Hematopoietic multipotent progenitor cell treated with erythropoietin and hydrocortisone succinate and interleukin-3 and kit ligand, for 15 days (in vitro differentiated cells): ENCODE measurements at regions not wholly inside any gene's neighbourhood (a gene's known extent, or its start where the extent isn't known, plus 50 kb on each side); places are given as distances from the start of the nearest gene placed in this dataset.

Source experiments
- DNase-seq: peaks from one replicate; pipeline ENCODE4 v3.0.0-alpha.2; 2015; ENCODE audit warnings: low spot score

DNA sequence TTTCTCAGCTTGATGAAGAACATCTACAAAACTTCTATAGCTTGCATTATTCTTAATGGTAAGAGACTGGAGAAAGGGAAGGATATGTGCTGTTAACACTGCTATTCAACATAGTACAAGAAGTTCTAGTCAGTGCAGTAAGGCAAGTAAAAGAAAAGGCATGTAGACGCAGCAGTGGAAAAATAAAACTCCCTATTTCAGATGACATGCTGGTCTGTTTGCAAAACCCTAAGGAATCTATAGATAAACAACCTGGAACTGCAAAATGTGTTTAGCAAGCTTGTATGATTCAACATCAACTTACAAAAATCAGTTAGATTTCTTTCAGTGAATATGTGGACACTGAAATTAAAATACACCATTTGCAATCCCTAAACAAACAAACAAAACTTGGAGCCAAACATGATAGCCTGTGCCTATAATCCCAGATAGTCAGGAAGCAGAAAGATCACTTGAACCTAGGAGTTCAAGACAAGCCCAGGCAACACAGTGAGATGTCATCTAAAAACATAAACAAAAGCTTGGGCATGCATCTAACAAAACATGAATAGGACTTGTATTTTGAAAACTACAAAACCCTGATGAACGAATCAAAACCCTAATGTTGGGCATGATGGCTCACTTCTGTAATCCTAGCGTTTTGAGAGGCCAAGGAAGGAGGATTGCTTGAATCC lies 293.6 kb upstream of the RGS6 start:
- no peak for DNase-seq

DNA sequence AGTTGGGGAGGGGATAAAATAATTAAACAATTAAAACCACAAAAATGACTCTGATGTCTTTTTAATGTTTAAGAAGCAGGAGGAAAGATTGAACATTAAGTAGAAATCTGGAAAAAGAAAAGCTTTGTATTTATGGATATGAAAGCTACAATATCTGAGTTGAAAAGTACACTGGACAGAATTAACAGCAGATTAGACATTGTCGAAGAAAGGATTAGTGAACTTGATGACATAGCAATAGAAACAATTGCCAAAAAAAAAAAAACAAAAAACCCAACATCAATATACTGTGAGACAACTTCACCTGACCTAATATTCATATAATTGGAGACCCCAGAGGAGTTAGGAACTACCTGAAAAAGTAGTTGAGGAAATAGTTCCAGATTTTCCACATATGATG lies 289.5 kb upstream of the RGS6 start:
- DNase-seq = no peak

DNA sequence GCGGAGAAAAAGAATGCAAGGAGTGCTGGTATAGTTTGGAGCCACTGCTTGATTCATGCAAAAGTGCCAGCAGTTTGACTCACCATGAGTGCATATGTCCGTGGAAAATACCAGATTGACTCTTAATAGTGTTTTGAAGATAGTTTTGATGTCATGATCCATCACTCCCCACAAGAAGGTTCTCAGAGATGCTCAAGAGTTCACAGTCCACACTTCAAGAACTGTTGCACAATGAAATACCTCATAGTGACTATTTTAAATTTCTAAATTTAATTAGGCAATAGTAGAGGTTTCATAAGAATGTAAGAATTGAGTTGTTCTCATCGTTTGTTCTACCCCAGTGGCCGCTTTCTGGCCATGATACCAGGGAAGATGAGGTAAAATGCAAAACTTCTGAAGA lies 286.6 kb upstream of the RGS6 start:
- DNase-seq = no peak

DNA sequence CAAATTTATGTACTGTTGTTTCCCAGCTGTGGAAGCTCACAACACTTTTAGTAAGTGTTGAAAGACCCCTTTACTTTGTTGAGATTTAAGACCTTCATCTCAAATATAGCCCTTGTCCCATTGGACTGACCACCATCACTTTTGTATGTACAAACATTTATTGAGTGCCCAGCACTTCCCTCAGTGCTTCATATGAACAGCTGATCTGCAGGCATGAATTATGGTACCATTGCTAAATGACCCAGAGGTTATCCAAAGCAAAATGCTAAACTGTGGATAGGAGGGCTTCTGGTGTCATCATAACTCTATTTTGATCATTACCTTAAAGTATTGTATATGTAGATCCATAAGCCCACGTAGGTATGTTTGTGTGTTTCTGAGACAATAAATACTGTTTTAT lies 285.7 kb upstream of the RGS6 start:
- no peak for DNase-seq

DNA sequence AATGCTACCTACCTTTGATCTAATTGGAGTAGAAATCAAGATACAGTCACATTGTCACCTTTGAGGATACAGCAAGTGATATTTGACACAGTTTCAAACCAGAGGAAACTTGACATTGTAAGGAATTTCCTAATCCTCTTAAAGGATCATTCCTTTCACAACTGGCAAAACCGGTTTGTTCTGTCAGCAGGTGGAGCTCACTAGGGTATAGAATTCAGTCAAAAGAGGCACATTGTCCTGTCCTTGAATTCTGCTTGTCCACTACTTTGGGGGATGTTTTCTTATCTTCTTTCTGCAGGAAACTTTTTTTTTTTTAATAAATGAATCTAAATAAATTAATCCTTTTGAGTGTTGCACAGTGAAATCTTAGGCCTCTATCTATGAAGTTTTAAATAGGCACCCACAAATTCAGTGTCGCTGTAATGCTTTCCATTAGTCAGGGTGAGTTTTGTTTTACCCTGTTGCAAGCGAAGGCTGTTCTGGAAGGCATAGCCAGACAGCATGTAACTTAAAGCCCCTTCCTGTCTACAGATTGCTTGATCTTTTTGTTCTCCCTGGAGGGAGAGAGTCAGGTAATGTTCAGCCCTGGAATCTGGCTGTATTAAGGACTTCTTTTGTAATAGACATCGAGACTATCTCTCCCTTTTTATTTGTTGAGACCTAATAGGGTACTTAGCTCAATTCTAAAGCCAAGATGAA lies 285.0 kb upstream of the RGS6 start:
- no peak for DNase-seq

DNA sequence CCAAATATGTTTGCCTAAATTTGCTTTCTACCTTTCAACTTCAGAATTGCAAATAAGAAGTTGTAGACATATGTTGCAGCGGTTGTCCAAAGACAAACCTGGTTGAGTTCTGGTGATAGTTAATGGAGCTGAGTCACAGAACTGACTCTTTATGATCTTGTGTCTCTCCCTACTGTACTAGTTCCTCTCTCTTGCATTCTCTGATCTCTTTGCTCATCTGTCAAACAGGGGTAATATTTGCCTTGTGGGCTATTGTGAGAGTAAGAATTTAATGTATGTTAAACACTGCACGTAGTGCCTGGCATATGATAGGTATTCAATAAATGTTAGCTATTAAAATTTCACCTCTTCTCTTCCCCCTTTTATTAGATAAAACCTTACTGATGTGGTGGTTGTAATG lies 283.5 kb upstream of the RGS6 start:
- no peak for DNase-seq

DNA sequence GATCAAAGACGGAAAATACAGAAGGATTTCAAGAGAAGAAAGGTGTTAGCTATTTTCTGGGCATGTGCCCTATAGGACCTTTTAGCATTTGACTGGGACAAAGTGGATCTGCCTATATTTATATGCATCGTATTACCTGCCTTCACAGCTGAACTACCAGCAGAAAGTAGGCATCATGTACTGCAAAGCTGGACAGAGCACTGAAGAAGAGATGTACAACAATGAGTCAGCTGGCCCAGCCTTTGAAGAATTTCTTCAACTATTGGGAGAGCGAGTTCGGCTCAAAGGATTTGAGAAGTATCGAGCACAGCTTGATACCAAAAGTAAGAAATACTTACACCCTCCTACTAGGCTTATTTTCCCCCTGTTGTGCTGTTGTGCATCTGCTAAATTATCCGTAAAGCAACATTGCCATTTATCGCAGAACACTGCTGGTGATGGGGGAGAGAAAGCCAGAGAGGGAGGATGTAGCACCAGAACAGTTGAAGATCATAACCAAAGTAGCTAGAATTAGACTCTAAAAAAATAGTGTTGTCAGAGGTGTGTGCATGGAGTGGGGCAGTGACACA lies 282.0 kb upstream of the RGS6 start:
- DNase-seq = no peak

DNA sequence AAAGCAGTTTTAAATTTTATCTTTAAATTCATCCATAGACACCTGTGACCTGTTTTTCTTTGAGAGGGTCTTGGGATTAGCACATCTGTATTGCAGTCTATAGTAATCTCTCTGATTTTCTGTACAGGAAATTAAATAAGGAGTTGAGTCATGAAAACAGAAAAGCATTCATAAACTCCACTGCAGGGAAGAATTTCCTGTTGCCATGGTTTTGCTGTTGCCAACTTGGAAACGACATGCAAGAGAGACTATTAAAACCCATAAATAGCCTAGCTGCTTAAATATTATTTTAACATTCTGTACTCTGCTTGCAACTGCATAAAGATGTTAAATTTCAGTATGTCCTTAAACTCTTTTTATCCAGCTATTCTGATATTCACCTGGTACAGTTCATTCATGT lies 281.0 kb upstream of the RGS6 start:
- no peak for DNase-seq

DNA sequence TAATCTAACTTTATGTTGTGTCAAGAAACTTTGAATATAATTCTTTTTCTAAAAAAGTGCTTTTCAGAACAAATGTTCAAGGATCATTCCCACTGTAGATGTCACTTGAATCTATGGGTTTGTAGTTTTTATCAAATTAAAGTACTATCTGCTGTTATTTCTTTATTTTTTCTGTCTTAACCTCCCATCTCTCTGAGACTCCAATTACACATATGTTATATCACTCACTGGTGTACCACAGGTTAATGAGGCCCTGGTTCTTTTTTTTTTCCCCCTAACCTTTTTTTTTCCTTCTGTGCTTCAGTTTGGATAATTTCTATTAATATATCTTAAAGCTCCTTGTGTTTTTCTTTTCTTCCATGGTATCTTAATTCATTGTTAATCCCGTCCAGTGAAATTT lies 279.9 kb upstream of the RGS6 start:
- DNase-seq = no peak

DNA sequence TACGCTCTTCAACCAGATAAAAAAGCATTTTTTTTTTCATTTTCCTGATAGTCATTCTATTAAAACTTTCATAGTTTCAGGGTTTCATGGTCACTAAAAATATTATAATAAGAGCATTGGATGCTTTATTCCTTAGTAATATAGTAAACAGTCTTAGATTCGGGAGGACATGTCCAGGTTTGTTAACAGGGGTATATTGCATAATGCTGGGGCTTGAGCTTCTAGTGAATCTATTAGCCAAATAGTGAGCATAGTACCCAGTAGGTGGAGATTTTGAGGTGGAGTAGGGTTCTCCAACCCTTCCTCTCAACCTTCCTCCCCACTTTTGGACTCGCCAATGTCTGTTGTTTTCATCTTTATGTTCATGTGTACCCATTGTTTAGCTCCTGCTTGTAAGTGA lies 277.4 kb upstream of the RGS6 start:
- DNase-seq = no peak

DNA sequence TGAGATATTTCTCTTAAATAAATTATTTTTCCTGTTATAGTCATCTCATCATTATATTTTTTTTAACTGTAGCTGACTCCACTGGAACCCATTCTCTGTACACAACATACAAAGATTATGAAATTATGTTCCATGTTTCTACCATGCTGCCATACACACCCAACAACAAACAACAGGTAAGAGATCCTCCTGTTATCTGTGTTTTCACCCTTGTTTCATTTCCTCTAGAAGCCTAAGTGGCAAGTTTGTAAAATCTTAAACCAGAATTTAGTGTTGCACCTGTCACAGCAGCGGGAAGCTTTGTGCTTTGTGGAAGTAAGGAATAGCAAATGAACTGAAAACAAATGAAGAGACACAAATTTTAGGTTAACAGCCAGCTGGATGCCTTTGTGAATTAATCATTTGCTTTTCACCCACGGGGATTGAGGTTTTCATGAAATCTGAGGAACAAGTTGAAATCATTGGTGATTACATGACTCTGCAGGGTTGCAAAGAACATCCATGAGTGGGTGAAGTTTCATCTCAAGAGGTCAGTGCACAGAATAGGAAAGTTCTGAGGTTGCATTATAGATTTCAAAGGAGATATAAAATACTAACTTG lies 273.9 kb upstream of the RGS6 start:
- DNase-seq = no peak

DNA sequence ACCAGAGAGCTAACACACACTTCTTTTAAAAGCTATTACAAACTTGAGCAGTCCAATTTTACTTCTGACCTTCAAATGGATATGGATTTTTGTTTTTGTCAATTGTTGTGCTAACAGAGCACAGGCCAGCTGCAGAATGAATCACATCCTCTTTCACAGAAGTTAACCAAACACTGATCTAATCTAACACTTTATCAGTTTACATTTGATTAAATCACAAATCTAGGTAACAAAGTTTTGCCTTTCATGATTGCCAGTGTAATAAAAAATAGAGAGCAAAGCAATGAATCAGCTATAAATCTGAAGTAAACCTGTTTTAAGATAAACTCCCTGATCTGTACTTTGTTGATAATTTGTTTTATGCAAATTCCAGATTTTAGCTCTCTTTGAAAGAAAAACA lies 273.1 kb upstream of the RGS6 start:
- no peak for DNase-seq

DNA sequence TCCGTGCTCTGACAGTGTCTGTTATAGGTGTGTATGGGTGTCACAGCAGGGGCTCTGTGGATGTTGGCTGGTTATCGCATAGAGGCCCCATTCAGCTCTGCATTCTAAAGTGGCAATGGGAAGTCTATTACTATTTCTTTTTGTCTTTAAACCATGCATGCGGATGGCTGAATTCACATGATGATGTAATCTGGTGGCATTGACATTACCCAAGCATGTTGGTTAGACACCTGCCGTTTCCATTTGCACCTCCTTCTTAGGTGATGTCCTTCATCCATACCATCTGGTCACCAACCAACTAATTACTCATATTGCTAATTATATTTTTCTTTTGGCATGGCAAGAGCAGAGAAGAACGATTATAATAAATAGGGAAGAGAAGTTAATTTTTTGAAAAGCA lies 270.8 kb upstream of the RGS6 start:
- no peak for DNase-seq

DNA sequence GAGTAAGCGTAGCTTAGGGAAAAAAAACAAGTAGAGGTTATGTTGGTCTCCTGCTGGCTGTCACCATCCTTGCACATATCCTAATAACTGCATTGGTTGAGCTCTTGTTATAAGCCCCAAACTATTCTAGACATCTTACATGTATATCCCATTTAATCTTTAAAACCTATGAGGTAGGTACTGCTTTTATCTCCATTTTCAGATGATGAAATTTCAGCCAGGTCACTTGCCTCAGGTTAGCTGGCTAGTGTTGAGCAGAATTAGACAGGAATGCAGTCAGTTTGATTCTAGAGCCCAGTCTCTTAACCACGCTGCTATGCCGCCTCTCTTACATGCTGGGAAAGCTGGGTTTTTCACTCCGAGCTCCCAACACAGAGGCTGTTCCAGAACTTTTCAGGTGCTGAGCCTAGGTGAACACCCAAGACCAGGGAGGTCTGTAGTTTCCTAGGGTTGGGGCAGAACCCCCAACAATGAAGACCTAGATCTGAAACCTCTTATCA lies 269.9 kb upstream of the RGS6 start:
- DNase-seq = no peak

DNA sequence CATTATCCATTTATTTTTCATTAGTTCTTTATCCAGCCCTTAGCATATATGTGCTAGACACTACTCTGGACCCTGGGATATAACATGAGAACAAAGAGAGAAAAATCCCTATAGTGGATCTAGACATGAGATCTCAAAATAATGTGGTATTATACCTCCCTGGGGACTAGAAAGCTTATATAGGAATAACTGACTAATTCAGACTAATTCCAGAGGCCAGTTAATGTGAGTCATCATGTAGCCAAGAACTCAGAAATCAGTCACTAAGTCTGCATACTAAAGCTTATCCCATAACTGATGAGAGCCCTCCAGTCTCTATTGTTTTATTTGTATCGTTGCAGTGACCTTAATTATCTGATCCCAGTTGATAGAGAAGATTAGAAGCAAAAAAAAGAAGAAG lies 267.1 kb upstream of the RGS6 start:
- DNase-seq = no peak

DNA sequence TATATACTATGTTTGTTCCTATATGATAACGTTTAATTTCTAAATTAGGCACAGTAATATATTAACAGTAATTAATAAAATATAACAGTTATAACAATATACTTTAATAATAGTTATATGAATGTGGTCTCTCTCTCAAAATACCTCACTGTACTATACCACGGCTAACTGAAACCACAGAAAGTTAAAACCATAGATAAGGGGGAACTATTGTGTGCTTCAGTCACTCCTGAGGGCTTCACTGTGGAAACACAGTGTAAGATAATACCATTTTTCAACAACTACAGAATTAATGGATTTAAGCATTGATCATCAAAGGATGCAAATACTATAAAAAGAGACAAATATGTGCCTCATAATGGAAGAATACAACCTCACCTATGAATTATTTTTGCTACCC lies 266.4 kb upstream of the RGS6 start:
- DNase-seq = no peak

DNA sequence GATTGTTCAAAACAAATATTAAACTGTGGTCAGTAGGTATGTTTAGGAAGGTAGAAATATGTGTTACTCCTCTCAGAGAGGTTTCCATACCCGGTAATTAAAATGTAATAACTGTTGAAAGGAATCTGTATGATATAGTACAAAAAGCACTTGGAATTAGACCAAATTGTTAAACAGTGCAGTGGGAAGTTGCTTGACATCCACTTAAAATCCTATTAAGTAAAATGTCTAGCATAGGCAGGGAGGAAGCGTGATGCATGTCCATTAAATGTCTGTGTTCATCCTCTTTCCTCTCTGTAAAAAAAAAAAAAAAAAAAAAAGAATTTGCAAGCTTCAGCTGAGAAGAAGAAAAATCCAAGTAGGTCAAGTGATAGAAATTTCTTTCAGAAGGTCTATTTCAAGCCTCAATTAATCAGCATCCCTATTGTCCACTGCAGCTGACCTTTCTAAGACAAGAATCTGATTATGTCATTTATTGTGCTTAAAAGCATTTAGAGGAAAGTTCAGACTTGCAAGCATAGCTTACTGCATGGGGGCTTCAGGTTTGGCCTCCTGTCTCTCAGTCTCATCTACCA lies 265.6 kb upstream of the RGS6 start:
- no peak for DNase-seq

DNA sequence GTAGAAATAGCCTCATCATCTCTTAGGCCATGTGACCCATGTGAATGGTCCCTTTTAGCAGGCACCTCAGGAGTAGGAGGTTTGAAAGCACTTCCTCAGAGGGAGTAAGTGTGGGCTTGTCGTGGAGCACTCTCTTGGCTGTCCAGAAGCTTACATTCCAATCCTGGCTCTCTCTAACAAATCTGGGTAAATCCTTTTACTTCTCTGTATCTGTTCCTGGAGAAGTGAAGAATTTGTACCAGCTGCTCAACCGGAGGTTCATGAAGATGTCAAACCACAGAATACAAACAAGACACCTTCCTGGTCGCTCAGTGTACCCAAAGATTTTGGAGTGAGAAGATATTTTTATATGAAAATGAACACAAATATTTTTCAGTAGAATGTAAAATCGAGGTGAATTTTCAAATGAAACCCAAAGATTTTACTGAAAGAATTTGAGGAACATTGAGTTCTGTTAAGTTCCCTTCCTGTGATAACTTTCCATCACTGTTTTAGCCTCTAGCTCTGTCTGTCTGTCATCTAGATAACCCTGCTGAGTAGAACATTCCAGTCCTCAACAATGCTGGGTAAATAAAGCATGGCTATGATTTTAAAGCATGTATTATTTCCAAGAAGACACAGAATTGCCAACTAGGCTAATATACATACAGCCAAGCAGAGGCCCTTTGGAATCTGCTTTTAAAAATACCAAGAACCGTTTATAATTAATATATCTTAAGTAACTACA lies 263.9 kb upstream of the RGS6 start:
- no peak for DNase-seq

DNA sequence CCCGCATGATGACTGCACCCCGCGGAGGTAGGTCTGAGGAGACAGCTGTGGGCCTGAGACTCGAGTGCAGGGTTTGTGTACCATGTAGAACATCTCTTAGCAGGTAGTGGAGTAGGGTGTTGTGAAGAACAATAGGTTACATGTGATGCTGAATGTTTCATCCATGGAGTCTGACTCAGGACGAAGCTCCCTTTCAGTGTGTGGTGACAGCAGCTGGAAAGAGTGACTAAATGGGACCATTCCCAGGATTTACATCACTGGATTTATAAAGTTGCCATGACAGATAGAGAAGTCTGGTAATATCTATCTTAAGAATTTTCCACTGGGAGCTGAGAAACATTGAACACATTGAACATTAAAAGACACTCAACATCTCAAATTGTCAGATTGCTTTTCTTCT lies 259.6 kb upstream of the RGS6 start:
- no peak for DNase-seq

DNA sequence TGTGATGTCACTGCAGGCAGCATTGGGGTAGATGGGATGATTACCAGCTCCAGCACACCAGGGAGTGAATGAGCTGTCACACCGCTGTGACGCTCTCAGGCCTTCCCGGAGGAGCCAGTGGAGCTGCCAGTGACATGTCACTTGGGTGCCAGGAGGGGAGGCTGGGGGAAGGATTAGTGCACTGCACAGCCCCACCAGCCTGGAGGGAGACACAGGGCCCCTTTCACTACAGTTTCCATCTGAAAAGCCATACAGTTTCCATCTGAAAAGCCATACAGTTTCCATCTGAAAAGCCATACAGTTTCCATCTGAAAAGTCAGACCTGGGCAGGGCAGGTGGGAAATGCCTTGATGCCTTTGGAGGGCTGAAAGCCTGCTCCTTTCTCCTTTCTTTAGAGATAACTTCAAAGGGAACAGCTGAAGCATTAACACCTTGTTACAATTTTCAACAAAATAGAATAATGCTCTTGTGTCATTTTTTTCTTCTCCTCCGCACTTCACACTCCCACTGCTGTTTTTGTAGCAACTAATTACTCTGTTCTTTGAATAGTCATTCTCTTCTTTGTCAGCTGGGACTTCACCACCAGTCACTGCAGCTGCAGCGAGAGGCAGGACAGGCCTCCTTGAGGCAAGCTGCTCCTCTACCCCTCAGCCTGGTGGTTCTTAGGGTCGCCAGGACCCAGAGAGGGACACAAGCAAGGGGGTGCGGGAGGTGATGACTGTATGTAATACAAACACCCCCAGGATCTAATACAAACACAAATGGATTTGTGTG lies 256.9 kb upstream of the RGS6 start:
- DNase-seq = no peak

DNA sequence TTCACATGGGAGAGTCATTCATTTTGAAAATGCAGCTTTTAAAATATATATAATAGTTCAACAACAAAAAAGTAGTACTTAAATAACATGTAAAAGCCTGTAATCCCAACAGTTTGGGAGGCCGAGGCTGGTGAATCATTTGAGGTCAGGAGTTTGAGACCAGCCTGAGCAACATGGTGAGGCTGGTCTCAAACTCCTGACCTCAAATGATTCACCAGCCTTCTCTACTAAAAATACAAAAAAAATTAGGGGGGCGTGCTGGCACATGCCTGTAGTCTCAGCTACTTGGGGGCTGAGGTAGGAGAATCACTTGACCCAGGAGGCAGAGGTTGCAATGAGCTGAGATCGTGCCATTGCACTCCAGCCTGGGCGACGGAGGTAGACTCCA lies 256.3 kb upstream of the RGS6 start:
- DNase-seq = no peak
